A673 (cell line): ENCODE measurements at regions not wholly inside any gene's neighbourhood (a gene's known extent, or its start where the extent isn't known, plus 50 kb on each side); places are given as distances from the start of the nearest gene placed in this dataset.

ENCODE experiments used
- EZH2 ChIP-seq: fragments of 200-600 bp; sonication (generic); IDR thresholded peaks from 2 replicates; pipeline ENCODE4 v1.6.1; 2017; ENCODE audit warnings: borderline replicate concordance, low read depth, mild to moderate bottlenecking, mixed read lengths, antibody characterized with exemption, low read length; ENCODE audit not compliant: poor library complexity, severe bottlenecking
- TF ChIP-seq, protein P1 (sequence below): fragments of 300-800, 200-600 bp; sonication (generic); conservative IDR thresholded peaks from 2 replicates; pipeline ENCODE4 v1.5.1; 2017; ENCODE audit warnings: low read depth, mild to moderate bottlenecking, antibody characterized with exemption, low read length, moderate library complexity, mixed read lengths

DNA sequence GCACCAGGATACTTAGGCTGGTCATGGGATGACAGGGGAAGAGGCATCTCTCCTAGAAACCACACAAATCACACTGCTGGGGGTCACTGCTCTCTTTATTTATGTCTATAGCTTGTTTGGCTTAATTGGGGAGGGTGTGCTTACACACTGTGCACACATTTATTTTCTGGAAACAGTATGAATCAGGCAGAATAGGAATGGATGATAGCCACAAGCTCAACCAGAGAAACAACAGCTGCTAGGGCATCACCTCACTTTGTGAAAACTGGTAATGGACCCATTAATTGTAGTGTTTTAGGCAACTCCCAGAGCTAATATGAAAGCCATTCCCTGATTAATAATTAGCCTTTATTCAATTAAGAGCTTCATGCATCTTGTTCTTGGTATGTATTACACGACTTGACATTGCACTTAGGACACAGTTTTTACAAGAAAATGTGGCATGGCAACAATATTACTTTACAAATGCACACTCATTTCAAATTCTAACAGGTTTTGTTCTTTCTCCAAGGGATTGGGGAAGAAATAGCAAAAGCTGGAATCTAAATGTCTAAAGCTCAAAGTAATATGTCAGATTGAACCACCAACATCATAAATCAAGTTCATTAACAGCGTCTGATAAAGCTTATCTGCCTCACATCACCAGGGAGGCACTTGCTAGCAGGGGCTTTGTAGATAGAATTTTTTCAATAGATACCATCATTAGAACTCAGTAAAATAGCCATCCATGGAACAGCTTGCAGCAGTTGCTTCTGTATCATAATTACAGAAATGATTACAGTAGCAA, 361.9 kb upstream of the FSHR start:
- TF ChIP-seq, protein P1, sequence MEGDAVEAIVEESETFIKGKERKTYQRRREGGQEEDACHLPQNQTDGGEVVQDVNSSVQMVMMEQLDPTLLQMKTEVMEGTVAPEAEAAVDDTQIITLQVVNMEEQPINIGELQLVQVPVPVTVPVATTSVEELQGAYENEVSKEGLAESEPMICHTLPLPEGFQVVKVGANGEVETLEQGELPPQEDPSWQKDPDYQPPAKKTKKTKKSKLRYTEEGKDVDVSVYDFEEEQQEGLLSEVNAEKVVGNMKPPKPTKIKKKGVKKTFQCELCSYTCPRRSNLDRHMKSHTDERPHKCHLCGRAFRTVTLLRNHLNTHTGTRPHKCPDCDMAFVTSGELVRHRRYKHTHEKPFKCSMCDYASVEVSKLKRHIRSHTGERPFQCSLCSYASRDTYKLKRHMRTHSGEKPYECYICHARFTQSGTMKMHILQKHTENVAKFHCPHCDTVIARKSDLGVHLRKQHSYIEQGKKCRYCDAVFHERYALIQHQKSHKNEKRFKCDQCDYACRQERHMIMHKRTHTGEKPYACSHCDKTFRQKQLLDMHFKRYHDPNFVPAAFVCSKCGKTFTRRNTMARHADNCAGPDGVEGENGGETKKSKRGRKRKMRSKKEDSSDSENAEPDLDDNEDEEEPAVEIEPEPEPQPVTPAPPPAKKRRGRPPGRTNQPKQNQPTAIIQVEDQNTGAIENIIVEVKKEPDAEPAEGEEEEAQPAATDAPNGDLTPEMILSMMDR, result no peak
- TF ChIP-seq EZH2, result no peak
